Esophagus muscularis mucosa (tissue), 4 donors: ENCODE measurements at regions not wholly inside any gene's neighbourhood (a gene's known extent, or its start where the extent isn't known, plus 50 kb on each side); places are given as distances from the start of the nearest gene placed in this dataset.

Experiments used
- EP300 ChIP-seq: sonication (generic); formaldehyde crosslinking; IDR thresholded peaks from one replicate; pipeline ENCODE4 v1.6.1; 2017; ENCODE audit warnings: antibody characterized with exemption
- POLR2A ChIP-seq: fragments of 450-650 bp; IDR thresholded peaks from one replicate; pipeline ENCODE4 v1.6.1; 2017; ENCODE audit warnings: antibody characterized with exemption, moderate library complexity, mild to moderate bottlenecking, low read depth
- POLR2AphosphoS5 ChIP-seq, 2 donors: sonication (generic); formaldehyde crosslinking; IDR thresholded peaks; one replicate each; pipeline ENCODE4 v1.6.1; 2017; ENCODE audit warnings: antibody characterized with exemption in 2 of 2
- TF ChIP-seq, protein P1 (sequence below), 3 experiments: fragments of 200-600 bp in 2 of 3; fragments of 450-650 bp in 1 of 3; sonication (generic) in 2 of 3; IDR thresholded peaks; one replicate each; pipeline ENCODE4 v1.5.1; 2017 to 2019; ENCODE audit warnings: antibody characterized with exemption in 3 of 3, mild to moderate bottlenecking in 2 of 3, moderate library complexity in 1 of 3

- TF ChIP-seq POLR2AphosphoS5 (IDR thresholded peaks at IDR 0.05) (no peak), POLR2A (no peak), EP300 (no peak)
- TF ChIP-seq, protein P1, sequence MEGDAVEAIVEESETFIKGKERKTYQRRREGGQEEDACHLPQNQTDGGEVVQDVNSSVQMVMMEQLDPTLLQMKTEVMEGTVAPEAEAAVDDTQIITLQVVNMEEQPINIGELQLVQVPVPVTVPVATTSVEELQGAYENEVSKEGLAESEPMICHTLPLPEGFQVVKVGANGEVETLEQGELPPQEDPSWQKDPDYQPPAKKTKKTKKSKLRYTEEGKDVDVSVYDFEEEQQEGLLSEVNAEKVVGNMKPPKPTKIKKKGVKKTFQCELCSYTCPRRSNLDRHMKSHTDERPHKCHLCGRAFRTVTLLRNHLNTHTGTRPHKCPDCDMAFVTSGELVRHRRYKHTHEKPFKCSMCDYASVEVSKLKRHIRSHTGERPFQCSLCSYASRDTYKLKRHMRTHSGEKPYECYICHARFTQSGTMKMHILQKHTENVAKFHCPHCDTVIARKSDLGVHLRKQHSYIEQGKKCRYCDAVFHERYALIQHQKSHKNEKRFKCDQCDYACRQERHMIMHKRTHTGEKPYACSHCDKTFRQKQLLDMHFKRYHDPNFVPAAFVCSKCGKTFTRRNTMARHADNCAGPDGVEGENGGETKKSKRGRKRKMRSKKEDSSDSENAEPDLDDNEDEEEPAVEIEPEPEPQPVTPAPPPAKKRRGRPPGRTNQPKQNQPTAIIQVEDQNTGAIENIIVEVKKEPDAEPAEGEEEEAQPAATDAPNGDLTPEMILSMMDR (IDR thresholded peaks at IDR 0.05) = no peak
Measured at GRCh38 chr1:60920561-60920960, 161.8 kb upstream of the NFIA start.
